ENCODE measurements at regions not wholly inside any gene's neighbourhood (a gene's known extent, or its start where the extent isn't known, plus 50 kb on each side); places are given as distances from the start of the nearest gene placed in this dataset.

DNA sequence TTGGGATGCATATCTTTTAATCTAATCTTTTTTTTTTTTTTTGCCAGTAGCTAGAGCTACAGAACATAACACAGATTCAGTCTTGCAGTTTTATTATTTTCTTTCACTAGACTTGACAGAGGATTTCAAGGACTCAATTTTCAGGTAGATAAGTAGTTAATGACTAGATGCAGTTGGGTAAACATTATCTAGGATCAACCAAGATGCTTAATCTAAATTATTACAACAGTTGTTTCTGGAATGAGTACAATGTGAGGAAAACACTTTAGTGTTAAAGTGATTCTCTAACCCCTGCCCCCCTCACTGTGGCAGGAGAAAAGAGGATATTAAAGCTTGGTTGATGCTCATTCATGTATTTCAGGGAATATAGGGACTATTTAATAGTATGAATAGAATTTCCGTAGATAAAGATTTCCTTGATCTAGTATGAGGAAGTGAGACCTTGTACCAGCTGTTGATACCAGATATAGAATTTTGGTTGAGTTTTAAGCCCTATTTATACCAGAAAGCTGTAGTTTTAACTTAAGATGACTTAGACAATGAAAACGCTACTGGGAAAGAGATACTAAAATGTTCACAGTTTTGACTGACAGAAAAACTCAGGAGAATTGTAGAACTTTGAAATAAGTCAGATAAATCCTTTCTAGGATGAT is 389.0 kb upstream of the C2CD4B start:
- no peak for DNase-seq

DNA sequence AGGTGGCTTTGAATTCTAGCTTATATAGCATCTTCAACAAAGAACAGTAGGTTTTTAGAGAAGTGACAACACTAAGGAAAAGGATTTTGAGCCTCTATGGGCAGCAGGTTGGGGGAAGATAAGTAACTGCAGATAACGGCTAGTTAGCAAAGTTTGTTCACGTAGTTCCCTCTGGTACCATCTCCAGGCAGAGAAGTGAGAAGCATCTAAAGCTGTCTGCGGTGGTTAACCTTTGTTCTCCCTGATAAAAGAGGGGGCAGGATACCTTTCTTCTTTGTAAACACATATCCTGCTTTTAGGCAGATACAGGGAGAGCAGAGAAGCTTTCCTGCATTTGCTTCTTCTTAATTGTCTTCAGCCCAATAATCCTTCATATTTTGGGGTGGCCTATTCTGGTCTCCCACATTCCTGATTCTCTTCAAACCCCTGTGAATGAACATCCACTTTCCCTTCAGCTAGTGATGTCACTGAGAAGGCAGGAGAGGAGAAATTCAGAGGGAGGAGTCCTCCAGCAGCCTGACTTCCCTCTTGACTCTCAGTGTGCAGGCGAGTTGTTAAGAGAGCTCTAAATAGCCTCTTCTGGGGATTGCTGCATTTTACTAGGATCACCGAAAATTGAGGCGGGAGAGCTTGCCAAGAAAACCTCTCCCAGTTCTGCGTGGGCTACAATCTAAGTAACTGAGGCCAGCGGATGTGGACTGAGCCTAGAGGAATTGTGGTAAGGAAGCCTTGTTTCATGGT is 393.7 kb upstream of the C2CD4B start:
- DNase-seq: no peak

DNA sequence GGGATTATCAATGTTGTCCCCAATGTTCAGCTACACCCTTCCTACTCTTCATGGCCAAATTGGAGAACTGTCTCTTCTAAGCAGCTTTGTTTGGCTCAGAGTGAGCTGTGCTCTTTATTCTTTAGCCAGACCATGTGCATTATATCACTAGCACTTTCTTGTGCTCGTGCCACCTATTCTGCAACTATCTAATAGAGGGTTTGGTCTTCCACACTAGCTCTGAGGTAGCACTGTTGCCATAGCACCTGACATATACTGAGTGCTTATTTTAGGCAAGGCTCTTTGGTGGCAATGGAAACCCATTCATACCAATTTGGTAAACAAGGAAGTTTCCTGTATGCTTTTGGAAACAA is 394.3 kb upstream of the C2CD4B start:
- DNase-seq: no peak

GRCh38 chr15:62561059-62561519 is 396.0 kb upstream of the C2CD4B start:
- DNase-seq: no peak

DNA sequence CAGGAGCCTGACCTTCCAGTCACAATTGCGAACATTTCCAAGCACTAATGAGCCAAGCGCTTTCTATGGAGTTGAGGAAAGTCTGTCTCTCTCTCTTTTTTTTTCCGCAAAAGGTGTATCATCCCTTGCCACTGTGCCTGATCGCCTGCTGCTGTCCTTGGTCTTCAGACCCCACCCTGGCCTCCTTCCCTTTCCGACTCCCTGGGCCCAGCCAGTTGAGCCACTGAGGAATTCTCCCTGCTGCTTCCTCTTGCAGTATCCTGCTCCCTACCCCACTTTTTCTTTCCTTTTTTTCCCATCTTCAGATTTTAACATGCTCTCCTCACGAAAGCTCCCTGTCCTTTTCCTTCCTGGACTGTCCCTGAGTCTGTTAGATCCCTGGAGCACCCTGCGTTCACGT is 396.5 kb upstream of the C2CD4B start:
- no peak for DNase-seq

GRCh38 chr15:62564886-62565633 is 400.0 kb upstream of the C2CD4B start:
- no peak for DNase-seq

- no peak for DNase-seq
These were observed 400.5 kb upstream of the C2CD4B start for GRCh38 chr15:62565634-62566026.

DNA sequence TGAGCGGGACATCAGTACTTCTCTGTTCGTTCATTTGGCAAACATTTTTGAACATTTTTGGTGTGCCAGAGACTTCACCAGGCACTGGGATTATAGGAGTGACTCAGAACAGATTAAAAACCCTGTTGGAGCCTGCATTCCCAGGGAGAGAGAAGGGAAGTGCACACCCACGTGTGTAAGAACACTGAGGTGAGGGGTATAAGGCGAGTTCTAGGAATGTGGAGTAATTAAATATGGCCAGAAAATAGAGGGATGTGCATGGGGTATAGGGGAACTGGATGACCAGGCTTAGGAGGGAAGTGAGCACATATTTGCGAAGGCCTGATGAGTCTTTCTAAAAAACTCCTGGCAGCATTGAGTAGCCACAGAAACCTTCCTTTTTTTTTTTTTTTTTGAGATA is 401.2 kb upstream of the C2CD4B start:
- no peak for DNase-seq

GRCh38 chr15:62567501-62567900 is 402.4 kb upstream of the C2CD4B start:
- DNase-seq: no peak

- no peak for DNase-seq
These were observed 402.9 kb upstream of the C2CD4B start for GRCh38 chr15:62568004-62568403.

GRCh38 chr15:62568702-62569101 is 403.6 kb upstream of the C2CD4B start:
- DNase-seq: no peak

DNA sequence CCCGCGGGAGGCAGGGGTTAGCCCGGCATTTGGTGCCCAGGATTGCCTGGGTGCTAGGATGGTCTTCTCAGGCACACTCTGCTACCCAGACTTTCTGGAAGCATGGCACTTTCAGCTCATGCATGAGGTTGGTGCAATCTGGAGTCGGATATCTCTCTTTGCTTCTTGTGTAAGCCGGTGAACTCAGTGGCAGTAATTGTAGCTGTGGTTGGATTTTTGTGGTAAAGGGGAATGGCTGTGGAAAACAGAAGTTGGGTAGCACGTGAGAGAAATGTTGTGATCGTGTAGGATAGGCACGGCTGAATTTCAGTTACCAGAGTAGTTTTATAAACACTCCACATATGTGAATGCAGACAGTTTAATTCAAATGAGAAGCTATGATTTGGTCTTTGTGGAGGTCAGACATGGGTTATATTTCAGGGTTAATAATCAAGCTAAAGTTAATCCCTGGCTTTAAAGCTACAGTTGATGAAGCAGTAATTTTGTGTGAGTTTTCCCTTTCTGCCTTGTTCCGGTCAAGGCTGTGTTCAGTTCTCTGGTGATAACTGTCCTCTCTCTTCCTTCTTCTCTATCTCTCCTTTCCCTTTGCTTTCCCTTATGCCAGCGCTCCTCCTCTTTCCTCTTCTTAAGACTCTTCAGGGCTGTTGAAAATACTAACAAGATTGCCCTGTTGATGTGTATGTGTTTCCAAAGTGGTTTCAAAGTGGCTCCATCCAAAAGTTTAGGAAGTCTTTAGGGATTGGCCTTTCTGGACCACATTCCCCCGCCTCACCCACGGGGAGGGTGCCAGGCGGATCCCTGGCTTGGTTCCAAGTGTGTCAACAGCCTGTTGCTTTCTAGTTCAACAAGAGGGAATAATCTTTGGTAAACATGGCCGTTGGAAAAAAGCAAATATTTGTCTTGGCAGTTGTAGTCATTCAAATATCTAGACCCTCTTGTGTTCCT is 404.6 kb upstream of the C2CD4B start:
- no peak for DNase-seq

DNA sequence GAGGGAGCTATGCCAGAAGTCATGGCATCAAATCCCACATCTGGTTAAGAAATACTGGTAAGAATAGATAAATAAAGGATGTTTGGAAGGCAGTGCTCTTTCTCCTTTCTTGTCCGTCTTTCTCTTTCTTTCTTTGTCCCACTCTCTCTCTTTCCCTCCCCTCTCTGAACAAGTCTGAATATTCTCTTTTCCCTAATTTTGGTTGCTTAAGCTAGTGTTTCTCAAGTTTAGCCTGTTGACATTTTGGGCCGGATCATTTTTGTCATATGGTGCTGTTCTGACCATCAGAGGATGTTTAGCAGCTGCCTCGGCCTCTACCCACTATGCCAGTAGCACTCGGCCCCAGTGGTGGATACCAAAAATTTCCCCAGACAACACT is 405.3 kb upstream of the C2CD4B start:
- no peak for DNase-seq

DNA sequence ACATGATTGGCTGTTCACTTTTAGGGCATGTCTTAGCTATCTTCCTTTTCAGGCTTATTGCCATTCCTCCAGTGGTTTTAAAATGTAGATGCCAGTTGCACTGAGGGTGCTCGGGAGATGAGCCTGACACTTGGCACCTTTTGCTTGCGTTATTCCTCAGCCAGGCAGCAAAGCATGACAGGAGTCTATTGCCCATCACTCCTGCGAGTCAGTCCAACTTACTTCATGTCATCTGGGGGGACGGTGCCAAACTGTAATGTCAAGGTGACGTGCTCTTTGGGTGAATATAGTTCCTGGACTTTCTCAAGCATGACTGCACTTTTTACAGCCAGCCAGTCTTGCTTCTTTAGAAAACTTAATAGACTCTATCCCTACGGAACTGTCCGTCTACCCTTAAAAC is 406.0 kb upstream of the C2CD4B start:
- DNase-seq: no peak

- DNase-seq: no peak
These were observed 407.7 kb upstream of the C2CD4B start for GRCh38 chr15:62572797-62573196.

GRCh38 chr15:62573876-62574275 is 408.8 kb upstream of the C2CD4B start:
- DNase-seq: no peak

GRCh38 chr15:62578546-62578945 is 413.5 kb upstream of the C2CD4B start:
- DNase-seq: no peak

- no peak for DNase-seq
These were observed 413.9 kb upstream of the C2CD4B start for GRCh38 chr15:62578960-62579359.

DNA sequence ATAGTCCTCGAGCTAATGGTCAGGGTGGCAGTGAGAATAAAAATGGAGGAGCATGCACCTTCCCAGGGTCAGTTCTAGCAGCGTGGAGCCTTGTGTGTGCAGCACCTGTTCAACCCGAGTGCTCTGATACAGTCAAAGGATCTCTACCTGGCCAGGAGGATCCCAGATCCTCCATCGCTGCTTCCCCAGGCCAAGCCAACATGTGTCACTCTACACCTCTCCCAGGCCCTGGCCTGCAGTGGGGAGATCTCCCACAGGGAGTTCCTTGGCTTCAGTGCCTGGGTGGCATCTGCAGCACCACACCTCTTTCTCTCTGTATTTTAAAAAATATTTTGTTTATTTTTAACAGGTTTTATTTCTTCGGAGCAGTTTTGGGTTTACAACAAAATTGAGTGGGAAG is 414.8 kb upstream of the C2CD4B start:
- no peak for DNase-seq

DNA sequence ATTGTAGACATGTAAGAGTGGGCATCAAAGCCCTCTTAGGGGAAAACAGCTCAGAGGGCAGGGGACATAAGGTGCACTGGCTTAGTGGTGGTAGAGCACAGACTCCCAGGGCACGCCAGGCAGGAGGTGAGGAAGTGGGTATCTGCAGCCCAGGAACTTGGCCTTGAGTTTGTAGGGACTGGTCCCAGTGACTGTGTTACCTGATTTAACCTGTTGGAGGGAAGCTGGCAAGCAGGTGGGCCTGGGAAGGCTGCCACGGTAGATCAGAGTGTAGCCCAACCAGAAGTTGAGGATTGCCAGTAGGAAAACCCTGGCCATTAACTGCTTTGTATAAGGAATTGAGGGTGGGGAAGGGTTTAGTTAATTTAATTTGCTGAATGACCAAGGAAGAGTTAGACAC is 417.5 kb upstream of the C2CD4B start:
- no peak for DNase-seq

DNA sequence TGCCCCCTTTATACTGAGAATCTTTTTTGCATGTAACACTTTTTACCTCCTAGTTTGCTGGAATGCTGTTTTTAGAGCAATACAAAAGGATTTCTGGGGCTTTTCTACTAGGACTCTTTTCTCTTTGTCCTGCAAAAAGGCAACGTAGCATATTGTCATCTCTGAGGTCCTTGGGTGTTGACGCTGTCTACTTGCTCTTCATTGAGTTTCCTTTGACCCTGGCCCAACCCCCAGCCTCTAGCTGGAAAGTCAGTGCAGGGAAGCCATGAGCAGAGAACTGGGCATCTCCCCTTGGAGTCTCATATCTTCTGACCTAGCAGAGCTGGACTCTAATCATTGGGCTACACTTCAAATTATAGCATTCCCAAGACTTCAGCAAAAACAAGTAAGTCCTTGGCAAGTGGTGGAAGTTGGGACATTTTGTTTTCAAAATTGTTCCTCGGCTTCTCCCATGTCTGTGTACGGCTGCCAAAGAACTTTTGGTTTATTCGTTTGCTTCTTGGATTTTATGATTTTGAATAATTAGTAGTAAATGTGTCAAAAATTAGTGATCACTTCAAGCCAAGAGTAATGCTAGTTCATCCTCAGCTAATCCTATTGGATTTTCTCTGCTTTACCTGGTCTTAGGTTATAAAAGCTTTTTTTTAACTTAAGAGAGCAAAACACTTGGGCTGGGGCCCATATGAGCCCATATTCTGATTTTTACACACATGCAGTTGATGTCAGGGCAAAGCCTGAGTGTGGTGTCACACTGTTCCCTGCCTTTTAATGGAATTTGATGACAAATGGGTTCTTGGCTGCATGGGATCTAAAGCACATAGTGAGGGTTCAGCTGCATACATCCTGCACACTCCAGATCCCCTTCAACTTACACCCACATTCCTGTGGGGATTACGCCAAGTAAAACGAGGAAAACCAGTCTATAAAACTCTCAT is 419.5 kb upstream of the C2CD4B start:
- DNase-seq: no peak

Measured in CD4-positive, alpha-beta T cell treated with Interleukin-21 for 1 hour (primary cell).